Left lung (tissue), 4 donors: ENCODE measurements at regions not wholly inside any gene's neighbourhood (a gene's known extent, or its start where the extent isn't known, plus 50 kb on each side); places are given as distances from the start of the nearest gene placed in this dataset.

Experiments used
- ATAC-seq: fragments of 200-7000 bp; cut with Tn5 transposase; one replicate; pipeline ENCODE4 v1.9.1; 2020; ENCODE audit warnings: moderate library complexity
- DNase-seq, 4 donors: peaks; one replicate each; pipeline ENCODE4 v3.0.0-alpha.2; 2013 to 2020
- H3K27ac ChIP-seq, 2 donors: fragments of 200-600 bp; sonication (generic) in 1 of 2; one replicate each; pipeline versions ENCODE4 v1.5.0 to v1.8.0; 2020 to 2021
- H3K27me3 ChIP-seq, 2 donors: fragments of 200-600 bp; sonication (generic) in 1 of 2; one replicate each; pipeline versions ENCODE4 v1.5.0 to v1.8.0; 2020 to 2021
- H3K36me3 ChIP-seq, 2 donors: fragments of 200-600 bp; sonication (generic) in 1 of 2; one replicate each; pipeline versions ENCODE4 v1.5.0 to v1.8.0; 2020 to 2021
- H3K4me1 ChIP-seq, 2 donors: fragments of 200-600 bp; one replicate each; pipeline ENCODE4 v1.8.0; 2021
- H3K4me3 ChIP-seq, 2 donors: fragments of 200-600 bp; sonication (generic) in 1 of 2; one replicate each; pipeline versions ENCODE4 v1.5.0 to v1.8.0; 2020 to 2021; ENCODE audit warnings: mild to moderate bottlenecking in 1 of 2
- H3K9me3 ChIP-seq, 2 donors: fragments of 200-600 bp; sonication (generic) in 1 of 2; one replicate each; pipeline versions ENCODE4 v1.5.0 to v1.8.0; 2020 to 2021
- CTCF ChIP-seq, 2 donors: fragments of 200-600 bp; sonication (generic) in 1 of 2; IDR thresholded peaks; one replicate each; pipeline versions ENCODE4 v1.5.0 to v1.8.0; 2021; ENCODE audit warnings: antibody characterized with exemption in 2 of 2
- intact Hi-C, 2 donors: fragments of 100-400 bp; cut with DNase I; formaldehyde crosslinking; loops; one replicate each; pipeline versions ENCODE4 v1.11.2 to v1.14.2; 2022
- donor health status: DM: no; HTN: yes; CAD: no.
- donor health status: DM: no; HTN: no; CAD: no.

- intact Hi-C loops = no loop called here
- no peak for TF ChIP-seq CTCF (IDR thresholded peaks at IDR 0.05)
- ATAC-seq = peak; percentile 94
Observed at GRCh38 chr5:66529704-66530103, 66.5 kb upstream of the MAST4 start.

GRCh38 chr5:66538126-66538525, 58.1 kb upstream of the MAST4 start:
- Histone ChIP-seq H3K27ac (no peak overlapping the region), H3K9me3 (no peaks in the 10 kb centered on the region), H3K27me3 (no peaks in the 10 kb centered on the region), H3K4me1 (no peaks in the 10 kb centered on the region), H3K36me3 (no peaks in the 10 kb centered on the region), H3K4me3 (no peak overlapping the region)
- DNase-seq = no peak
- no peak for TF ChIP-seq CTCF (IDR thresholded peaks at IDR 0.05)
- ATAC-seq = no peak
- intact Hi-C loops = no loop called here

More at GRCh38 chr5:66529704-66530103, 66.5 kb upstream of the MAST4 start:
- H3K4me3 ChIP-seq = no peak overlapping the region
- no peak overlapping the region for H3K27ac ChIP-seq
- H3K9me3 ChIP-seq = no peaks in the 10 kb centered on the region
- no peaks in the 10 kb centered on the region for H3K27me3 ChIP-seq
- DNase-seq = peak in 1 of 4 donors; percentile 43
- no peaks in the 10 kb centered on the region for H3K4me1 ChIP-seq
- no peaks in the 10 kb centered on the region for H3K36me3 ChIP-seq

GRCh38 chr5:66538531-66538930, 57.7 kb upstream of the MAST4 start:
- ATAC-seq = no peak
- no peak for TF ChIP-seq CTCF (IDR thresholded peaks at IDR 0.05)
- no peaks in the 10 kb centered on the region for H3K36me3 ChIP-seq

GRCh38 chr5:66540078-66540477, 56.1 kb upstream of the MAST4 start:
- ATAC-seq (no peak), DNase-seq (no peak)
- no peak overlapping the region for H3K4me3 ChIP-seq
- H3K4me1 ChIP-seq = no peaks in the 10 kb centered on the region
- no peaks in the 10 kb centered on the region for H3K36me3 ChIP-seq
- no peaks in the 10 kb centered on the region for H3K9me3 ChIP-seq
- TF ChIP-seq CTCF (IDR thresholded peaks at IDR 0.05) = no peak
- H3K27me3 ChIP-seq = no peaks in the 10 kb centered on the region
- intact Hi-C loops = no loop called here
- no peak overlapping the region for H3K27ac ChIP-seq

More at GRCh38 chr5:66538531-66538930, 57.7 kb upstream of the MAST4 start:
- Histone ChIP-seq H3K27ac (no peak overlapping the region), H3K4me3 (no peak overlapping the region), H3K9me3 (no peaks in the 10 kb centered on the region), H3K27me3 (no peaks in the 10 kb centered on the region), H3K4me1 (no peaks in the 10 kb centered on the region)
- intact Hi-C loops = no loop called here
- DNase-seq = no peak

- no peak for TF ChIP-seq CTCF (IDR thresholded peaks at IDR 0.05)
- H3K4me3 ChIP-seq = no peak overlapping the region
- H3K27ac ChIP-seq = no peak overlapping the region
- H3K9me3 ChIP-seq = peaks cover 0 to 11% of the 10 kb centered on the region in 2 donors
- intact Hi-C loops = no loop called here
- H3K27me3 ChIP-seq = no peaks in the 10 kb centered on the region
- no peaks in the 10 kb centered on the region for H3K4me1 ChIP-seq
- H3K36me3 ChIP-seq = no peaks in the 10 kb centered on the region
- ATAC-seq = no peak
- DNase-seq = no peak
Observed at GRCh38 chr5:66542711-66543110, 53.5 kb upstream of the MAST4 start.
